ENCODE measurements at regions not wholly inside any gene's neighbourhood (a gene's known extent, or its start where the extent isn't known, plus 50 kb on each side); places are given as distances from the start of the nearest gene placed in this dataset.

DNA sequence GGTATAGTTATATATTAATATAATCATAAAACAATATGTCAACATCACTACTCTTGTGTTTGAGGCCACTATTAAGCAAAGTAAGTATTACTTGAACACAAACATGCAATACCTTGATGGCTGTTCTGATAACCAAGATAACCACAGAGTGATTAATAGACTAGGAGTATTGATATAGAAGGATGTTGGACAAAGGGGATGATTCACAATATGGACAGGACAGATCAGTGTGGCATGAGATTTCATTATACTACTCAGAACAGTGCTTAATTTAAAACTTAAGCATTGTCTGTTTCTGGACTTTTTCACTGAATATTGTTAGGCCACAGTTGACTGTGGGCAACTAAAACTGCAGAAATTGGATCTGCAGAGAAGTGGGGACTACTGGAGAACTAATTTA lies 384.2 kb downstream of the SLITRK1 start:
- H3K14ac ChIP-seq (ENCODE audit: low read length): no peak overlapping the region
- H3K27ac ChIP-seq (replicated peaks; ENCODE audit: low read length): no peak overlapping the region
- H4K8ac ChIP-seq (ENCODE audit: low read depth, low read length): no peak overlapping the region
- H3K4me1 ChIP-seq (ENCODE audit: control insufficient read depth in 2 of 2, insufficient read depth in 1 of 2, low read depth in 1 of 2, low read length in 2 of 2): no peaks in the 10 kb centered on the region
- H3K18ac ChIP-seq (ENCODE audit: low read length): no peak overlapping the region
- no peak overlapping the region for H2AFZ ChIP-seq (ENCODE audit: low read length)
- no peaks in the 10 kb centered on the region for H3K9me3 ChIP-seq (replicated peaks in 1 of 2; ENCODE audit: control insufficient read depth in 2 of 2, insufficient read depth in 1 of 2, low read depth in 1 of 2, low read length in 2 of 2)
- no peak overlapping the region for H2BK5ac ChIP-seq (ENCODE audit: low read length)
- no peaks in the 10 kb centered on the region for H3K79me1 ChIP-seq (ENCODE audit: low read depth, low read length)
- H2BK120ac ChIP-seq (ENCODE audit: low read depth, low read length): no peak overlapping the region
- H3K23ac ChIP-seq (ENCODE audit: low read depth, low read length, poor library complexity): no peak overlapping the region
- H3K4ac ChIP-seq (ENCODE audit: low read length): no peak overlapping the region
- no peak overlapping the region for H3K4me2 ChIP-seq (ENCODE audit: insufficient read depth, low read length, poor library complexity, severe bottlenecking)
- H2BK15ac ChIP-seq (ENCODE audit: low read length): no peak overlapping the region
- H3K9ac ChIP-seq (ENCODE audit: low read depth, low read length, poor library complexity): no peak overlapping the region
- H2AK5ac ChIP-seq (ENCODE audit: low read depth, low read length): no peak overlapping the region
- no peaks in the 10 kb centered on the region for H3K27me3 ChIP-seq (ENCODE audit: control insufficient read depth in 3 of 3, insufficient read depth in 3 of 3, low read depth in 1 of 3, low read length in 3 of 3)
- H3K36me3 ChIP-seq (replicated peaks in 1 of 2; ENCODE audit: control insufficient read depth in 2 of 2, insufficient read depth in 2 of 2, low read length in 2 of 2): no peaks in the 10 kb centered on the region
- H4K91ac ChIP-seq (ENCODE audit: low read depth, low read length, poor library complexity): no peak overlapping the region
- H2BK12ac ChIP-seq (ENCODE audit: low read length): no peak overlapping the region
- no peak for DNase-seq (ENCODE audit: low spot score)
- H3K4me3 ChIP-seq (ENCODE audit: low read length in 2 of 2): no peak overlapping the region

- Histone ChIP-seq H3K9ac (ENCODE audit: low read depth, low read length, poor library complexity) (no peak overlapping the region), H2AFZ (ENCODE audit: low read length) (no peak overlapping the region), H3K23ac (ENCODE audit: low read depth, low read length, poor library complexity) (no peak overlapping the region), H3K9me3 (replicated peaks in 1 of 2; ENCODE audit: control insufficient read depth in 2 of 2, insufficient read depth in 1 of 2, low read depth in 1 of 2, low read length in 2 of 2) (no peaks in the 10 kb centered on the region), H2BK12ac (ENCODE audit: low read length) (no peak overlapping the region), H3K36me3 (replicated peaks in 1 of 2; ENCODE audit: control insufficient read depth in 2 of 2, insufficient read depth in 2 of 2, low read length in 2 of 2) (no peaks in the 10 kb centered on the region), H3K4ac (ENCODE audit: low read length) (no peak overlapping the region), H4K8ac (ENCODE audit: low read depth, low read length) (no peak overlapping the region), H4K91ac (ENCODE audit: low read depth, low read length, poor library complexity) (no peak overlapping the region), H3K27ac (replicated peaks; ENCODE audit: low read length) (no peak overlapping the region), H3K4me1 (ENCODE audit: control insufficient read depth in 2 of 2, insufficient read depth in 1 of 2, low read depth in 1 of 2, low read length in 2 of 2) (no peaks in the 10 kb centered on the region), H2AK5ac (ENCODE audit: low read depth, low read length) (no peak overlapping the region), H2BK15ac (ENCODE audit: low read length) (no peak overlapping the region), H2BK120ac (ENCODE audit: low read depth, low read length) (no peak overlapping the region), H3K4me2 (ENCODE audit: insufficient read depth, low read length, poor library complexity, severe bottlenecking) (no peak overlapping the region), H3K27me3 (ENCODE audit: control insufficient read depth in 3 of 3, insufficient read depth in 3 of 3, low read depth in 1 of 3, low read length in 3 of 3) (no peaks in the 10 kb centered on the region), H3K14ac (ENCODE audit: low read length) (no peak overlapping the region), H2BK5ac (ENCODE audit: low read length) (no peak overlapping the region), H3K79me1 (ENCODE audit: low read depth, low read length) (no peaks in the 10 kb centered on the region), H3K18ac (ENCODE audit: low read length) (no peak overlapping the region), H3K4me3 (ENCODE audit: low read length in 2 of 2) (no peak overlapping the region)
- DNase-seq (ENCODE audit: low spot score): no peak
- WGBS, 2 donors (ENCODE audit: extremely low coverage in 2 of 2, insufficient read length in 2 of 2, insufficient replicate concordance in 1 of 2): no CpG with 5 or more reads among the region's 6 CpGs
These were observed 385.8 kb downstream of the SLITRK1 start for GRCh38 chr13:83496501-83496900.

DNA sequence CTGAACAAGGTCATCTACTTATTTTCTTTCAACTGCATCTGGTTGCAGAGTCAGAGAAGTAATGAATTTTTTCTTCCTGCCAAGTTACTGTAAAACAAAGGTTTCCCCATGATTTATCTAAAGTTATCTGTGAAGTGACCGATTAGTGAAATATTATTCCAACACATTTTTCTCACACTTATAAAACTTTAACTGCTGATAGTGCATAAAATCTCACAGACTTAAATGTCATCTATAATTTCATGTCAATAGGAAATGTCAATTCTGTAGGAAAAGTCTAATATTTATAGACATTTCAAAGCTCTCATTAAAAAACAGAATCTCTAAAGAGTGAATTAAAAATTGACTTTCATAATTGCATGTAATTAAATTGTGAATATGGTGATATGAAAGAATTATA lies 397.2 kb downstream of the SLITRK1 start:
- H3K9ac ChIP-seq (ENCODE audit: low read depth, low read length, poor library complexity): no peak overlapping the region
- no CpG with 5 or more reads among the region's 1 CpG for WGBS, 2 donors (ENCODE audit: extremely low coverage in 2 of 2, insufficient read length in 2 of 2, insufficient replicate concordance in 1 of 2)
- no peaks in the 10 kb centered on the region for H3K36me3 ChIP-seq (replicated peaks in 1 of 2; ENCODE audit: control insufficient read depth in 2 of 2, insufficient read depth in 2 of 2, low read length in 2 of 2)
- no peak overlapping the region for H2BK15ac ChIP-seq (ENCODE audit: low read length)
- H3K9me3 ChIP-seq (replicated peaks in 1 of 2; ENCODE audit: control insufficient read depth in 2 of 2, insufficient read depth in 1 of 2, low read depth in 1 of 2, low read length in 2 of 2): no peaks in the 10 kb centered on the region
- H3K4me2 ChIP-seq (ENCODE audit: insufficient read depth, low read length, poor library complexity, severe bottlenecking): no peak overlapping the region
- H3K18ac ChIP-seq (ENCODE audit: low read length): no peak overlapping the region
- no peaks in the 10 kb centered on the region for H3K79me1 ChIP-seq (ENCODE audit: low read depth, low read length)
- H2AK5ac ChIP-seq (ENCODE audit: low read depth, low read length): no peak overlapping the region
- no peaks in the 10 kb centered on the region for H3K4me1 ChIP-seq (ENCODE audit: control insufficient read depth in 2 of 2, insufficient read depth in 1 of 2, low read depth in 1 of 2, low read length in 2 of 2)
- no peak overlapping the region for H3K4me3 ChIP-seq (ENCODE audit: low read length in 2 of 2)
- H3K4ac ChIP-seq (ENCODE audit: low read length): no peak overlapping the region
- no peak overlapping the region for H2AFZ ChIP-seq (ENCODE audit: low read length)
- H3K27ac ChIP-seq (replicated peaks; ENCODE audit: low read length): no peak overlapping the region
- H3K23ac ChIP-seq (ENCODE audit: low read depth, low read length, poor library complexity): no peak overlapping the region
- no peak overlapping the region for H2BK12ac ChIP-seq (ENCODE audit: low read length)
- H2BK120ac ChIP-seq (ENCODE audit: low read depth, low read length): no peak overlapping the region
- H4K91ac ChIP-seq (ENCODE audit: low read depth, low read length, poor library complexity): no peak overlapping the region
- H4K8ac ChIP-seq (ENCODE audit: low read depth, low read length): no peak overlapping the region
- DNase-seq (ENCODE audit: low spot score): no peak
- no peak overlapping the region for H2BK5ac ChIP-seq (ENCODE audit: low read length)
- no peak overlapping the region for H3K14ac ChIP-seq (ENCODE audit: low read length)
- no peaks in the 10 kb centered on the region for H3K27me3 ChIP-seq (ENCODE audit: control insufficient read depth in 3 of 3, insufficient read depth in 3 of 3, low read depth in 1 of 3, low read length in 3 of 3)

DNA sequence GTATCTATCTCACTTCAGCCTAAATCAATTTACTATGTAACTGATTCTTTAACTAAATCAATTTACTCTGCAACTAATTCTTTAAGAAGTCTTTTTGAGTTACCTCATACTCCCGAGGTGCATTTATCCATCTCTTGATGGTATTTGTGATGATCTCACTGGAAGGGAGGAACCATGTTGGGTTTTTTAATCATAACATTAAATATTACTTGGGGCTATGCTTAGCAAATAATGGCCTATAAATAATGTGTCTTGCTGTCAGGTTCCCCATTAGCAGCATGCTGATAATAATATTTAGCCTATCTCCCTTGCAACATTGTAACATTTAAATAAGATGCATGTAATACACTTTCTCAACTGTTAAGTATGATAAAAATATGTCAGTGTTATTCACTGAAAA lies 411.3 kb downstream of the SLITRK1 start:
- H2BK120ac ChIP-seq (ENCODE audit: low read depth, low read length): no peak overlapping the region
- no peaks in the 10 kb centered on the region for H3K27me3 ChIP-seq (ENCODE audit: control insufficient read depth in 3 of 3, insufficient read depth in 3 of 3, low read depth in 1 of 3, low read length in 3 of 3)
- H3K4me3 ChIP-seq (ENCODE audit: low read length in 2 of 2): no peak overlapping the region
- no peak overlapping the region for H3K27ac ChIP-seq (replicated peaks; ENCODE audit: low read length)
- no peak overlapping the region for H2BK5ac ChIP-seq (ENCODE audit: low read length)
- H3K4me1 ChIP-seq (ENCODE audit: control insufficient read depth in 2 of 2, insufficient read depth in 1 of 2, low read depth in 1 of 2, low read length in 2 of 2): no peaks in the 10 kb centered on the region
- H3K79me1 ChIP-seq (ENCODE audit: low read depth, low read length): no peaks in the 10 kb centered on the region
- H4K8ac ChIP-seq (ENCODE audit: low read depth, low read length): no peak overlapping the region
- no peak overlapping the region for H2BK15ac ChIP-seq (ENCODE audit: low read length)
- no peak overlapping the region for H4K91ac ChIP-seq (ENCODE audit: low read depth, low read length, poor library complexity)
- no peak overlapping the region for H3K4me2 ChIP-seq (ENCODE audit: insufficient read depth, low read length, poor library complexity, severe bottlenecking)
- H3K9me3 ChIP-seq (replicated peaks in 1 of 2; ENCODE audit: control insufficient read depth in 2 of 2, insufficient read depth in 1 of 2, low read depth in 1 of 2, low read length in 2 of 2): no peaks in the 10 kb centered on the region
- no peak overlapping the region for H2AK5ac ChIP-seq (ENCODE audit: low read depth, low read length)
- H3K23ac ChIP-seq (ENCODE audit: low read depth, low read length, poor library complexity): no peak overlapping the region
- no peaks in the 10 kb centered on the region for H3K36me3 ChIP-seq (replicated peaks in 1 of 2; ENCODE audit: control insufficient read depth in 2 of 2, insufficient read depth in 2 of 2, low read length in 2 of 2)
- no peak overlapping the region for H3K9ac ChIP-seq (ENCODE audit: low read depth, low read length, poor library complexity)
- no peak overlapping the region for H3K4ac ChIP-seq (ENCODE audit: low read length)
- DNase-seq (ENCODE audit: low spot score): no peak
- WGBS, 2 donors (ENCODE audit: extremely low coverage in 2 of 2, insufficient read length in 2 of 2, insufficient replicate concordance in 1 of 2): no CpG with 5 or more reads among the region's 1 CpG
- no peak overlapping the region for H3K14ac ChIP-seq (ENCODE audit: low read length)
- no peak overlapping the region for H2AFZ ChIP-seq (ENCODE audit: low read length)
- no peak overlapping the region for H3K18ac ChIP-seq (ENCODE audit: low read length)
- no peak overlapping the region for H2BK12ac ChIP-seq (ENCODE audit: low read length)

Data from neuronal stem cell (in vitro differentiated cells).